ENCODE measurements at regions not wholly inside any gene's neighbourhood (a gene's known extent, or its start where the extent isn't known, plus 50 kb on each side); places are given as distances from the start of the nearest gene placed in this dataset.

DNA sequence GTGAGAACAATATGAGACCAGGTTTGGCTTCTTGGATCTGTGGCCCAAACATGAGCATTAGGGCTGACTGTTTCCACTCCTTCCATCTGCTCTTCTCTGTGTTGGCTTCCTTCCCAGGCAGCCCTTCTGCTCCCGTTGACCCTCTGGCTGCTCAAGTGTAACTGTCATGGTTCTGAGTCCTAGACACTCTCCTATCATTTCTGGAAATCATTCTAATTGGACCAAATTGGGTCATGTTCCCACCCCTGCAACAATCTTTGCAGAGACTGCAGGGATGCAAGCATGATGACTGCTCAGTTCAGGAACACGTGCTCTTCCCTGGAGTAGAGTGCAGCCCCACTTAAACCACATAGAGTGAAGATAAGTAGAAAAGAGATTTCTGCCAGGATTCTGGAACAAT is 741.4 kb downstream of the TAF11L14 start:
- Histone ChIP-seq H3K9me3 (ENCODE audit: control extremely low read depth in 1 of 5, control insufficient read depth in 4 of 5, insufficient read depth in 2 of 5, low read depth in 1 of 5, low read length in 4 of 5) (no peaks in the 10 kb centered on the region), H3K36me3 (ENCODE audit: control insufficient read depth in 4 of 4, insufficient read depth in 4 of 4, low read length in 3 of 4) (no peaks in the 10 kb centered on the region), H3K4me3 (ENCODE audit: control insufficient read depth in 1 of 7, extremely low read depth in 1 of 7, insufficient read depth in 4 of 7, low read depth in 2 of 7, low read length in 6 of 7) (no peak overlapping the region), H3K27me3 (replicated peaks in 2 of 5; ENCODE audit: control insufficient read depth in 4 of 5, insufficient read depth in 5 of 5, low read length in 4 of 5) (peaks cover 0 to 2% (median 0%) of the 10 kb centered on the region in 5 experiments), H3K27ac (ENCODE audit: insufficient read depth in 1 of 2, low read depth in 1 of 2, low read length in 2 of 2, poor library complexity in 1 of 2, severe bottlenecking in 2 of 2) (no peak overlapping the region), H3K4me1 (ENCODE audit: control extremely low read depth in 1 of 4, control insufficient read depth in 4 of 4, insufficient read depth in 4 of 4, low read length in 3 of 4) (no peaks in the 10 kb centered on the region)
- CTCF ChIA-PET, result no interaction called here
- 100% methylated on average over 2 of the region's 2 CpGs for WGBS (ENCODE audit: insufficient coverage)
- no peak for DNase-seq
- POLR2A ChIA-PET, result no interaction called here

DNA sequence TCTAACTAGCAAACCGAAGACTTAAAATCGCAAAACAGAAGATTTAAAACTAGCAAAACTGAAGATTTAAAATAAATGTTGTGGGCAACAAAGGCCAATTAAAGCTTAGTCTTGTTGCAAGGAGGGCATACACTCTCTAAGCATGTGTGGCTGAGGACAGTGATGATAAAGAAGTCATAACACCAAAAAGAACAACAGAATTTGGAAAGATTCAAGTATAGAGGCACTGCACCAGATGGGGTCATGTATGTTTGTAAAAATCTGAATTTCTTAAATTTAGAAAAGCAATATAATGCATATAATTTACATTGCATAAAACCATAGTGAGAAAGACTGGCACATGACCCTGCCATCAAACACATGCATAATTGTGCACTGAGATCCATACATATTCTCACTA is 743.8 kb downstream of the TAF11L14 start:
- no CpG with 5 or more reads among the region's 2 CpGs for WGBS (ENCODE audit: insufficient coverage)
- peaks cover 0 to 2% (median 0%) of the 10 kb centered on the region in 5 experiments for H3K27me3 ChIP-seq (replicated peaks in 2 of 5; ENCODE audit: control insufficient read depth in 4 of 5, insufficient read depth in 5 of 5, low read length in 4 of 5)
- POLR2A ChIA-PET, result no interaction called here
- no peak overlapping the region for H3K4me3 ChIP-seq (ENCODE audit: control insufficient read depth in 1 of 7, extremely low read depth in 1 of 7, insufficient read depth in 4 of 7, low read depth in 2 of 7, low read length in 6 of 7)
- no peaks in the 10 kb centered on the region for H3K36me3 ChIP-seq (ENCODE audit: control insufficient read depth in 4 of 4, insufficient read depth in 4 of 4, low read length in 3 of 4)
- H3K27ac ChIP-seq (ENCODE audit: insufficient read depth in 1 of 2, low read depth in 1 of 2, low read length in 2 of 2, poor library complexity in 1 of 2, severe bottlenecking in 2 of 2), result no peak overlapping the region
- CTCF ChIA-PET, result no interaction called here
- no peak for DNase-seq
- H3K4me1 ChIP-seq (ENCODE audit: control extremely low read depth in 1 of 4, control insufficient read depth in 4 of 4, insufficient read depth in 4 of 4, low read length in 3 of 4), result no peaks in the 10 kb centered on the region
- H3K9me3 ChIP-seq (ENCODE audit: control extremely low read depth in 1 of 5, control insufficient read depth in 4 of 5, insufficient read depth in 2 of 5, low read depth in 1 of 5, low read length in 4 of 5), result no peaks in the 10 kb centered on the region

DNA sequence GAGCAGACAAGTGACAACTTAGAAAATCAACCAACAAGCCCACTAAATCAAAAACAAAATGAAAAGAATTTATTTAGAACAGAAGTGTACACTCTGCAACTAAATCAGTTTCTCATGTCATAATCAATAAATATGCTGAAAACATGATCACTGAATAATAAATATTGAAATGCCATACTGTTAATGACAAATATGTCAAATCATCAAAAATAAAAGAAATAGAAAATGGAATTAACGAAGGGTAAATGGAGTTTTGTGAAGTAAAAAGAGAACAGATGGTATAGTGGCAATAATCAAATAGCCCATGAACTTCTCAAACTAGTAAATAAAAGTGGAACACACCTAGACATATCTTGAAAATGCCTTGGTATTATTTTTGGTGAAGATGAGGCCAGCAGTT is 744.9 kb downstream of the TAF11L14 start:
- H3K27ac ChIP-seq (ENCODE audit: insufficient read depth in 1 of 2, low read depth in 1 of 2, low read length in 2 of 2, poor library complexity in 1 of 2, severe bottlenecking in 2 of 2), result no peak overlapping the region
- H3K27me3 ChIP-seq (replicated peaks in 2 of 5; ENCODE audit: control insufficient read depth in 4 of 5, insufficient read depth in 5 of 5, low read length in 4 of 5), result peaks cover 0 to 2% (median 0%) of the 10 kb centered on the region in 5 experiments
- no peak overlapping the region for H3K4me3 ChIP-seq (ENCODE audit: control insufficient read depth in 1 of 7, extremely low read depth in 1 of 7, insufficient read depth in 4 of 7, low read depth in 2 of 7, low read length in 6 of 7)
- H3K9me3 ChIP-seq (ENCODE audit: control extremely low read depth in 1 of 5, control insufficient read depth in 4 of 5, insufficient read depth in 2 of 5, low read depth in 1 of 5, low read length in 4 of 5), result no peaks in the 10 kb centered on the region
- ChIA-PET POLR2A (no interaction called here), CTCF (no interaction called here)
- no peaks in the 10 kb centered on the region for H3K36me3 ChIP-seq (ENCODE audit: control insufficient read depth in 4 of 4, insufficient read depth in 4 of 4, low read length in 3 of 4)
- H3K4me1 ChIP-seq (ENCODE audit: control extremely low read depth in 1 of 4, control insufficient read depth in 4 of 4, insufficient read depth in 4 of 4, low read length in 3 of 4), result no peaks in the 10 kb centered on the region
- no peak for DNase-seq
- no CpG with 5 or more reads among the region's 1 CpG for WGBS (ENCODE audit: insufficient coverage)

DNA sequence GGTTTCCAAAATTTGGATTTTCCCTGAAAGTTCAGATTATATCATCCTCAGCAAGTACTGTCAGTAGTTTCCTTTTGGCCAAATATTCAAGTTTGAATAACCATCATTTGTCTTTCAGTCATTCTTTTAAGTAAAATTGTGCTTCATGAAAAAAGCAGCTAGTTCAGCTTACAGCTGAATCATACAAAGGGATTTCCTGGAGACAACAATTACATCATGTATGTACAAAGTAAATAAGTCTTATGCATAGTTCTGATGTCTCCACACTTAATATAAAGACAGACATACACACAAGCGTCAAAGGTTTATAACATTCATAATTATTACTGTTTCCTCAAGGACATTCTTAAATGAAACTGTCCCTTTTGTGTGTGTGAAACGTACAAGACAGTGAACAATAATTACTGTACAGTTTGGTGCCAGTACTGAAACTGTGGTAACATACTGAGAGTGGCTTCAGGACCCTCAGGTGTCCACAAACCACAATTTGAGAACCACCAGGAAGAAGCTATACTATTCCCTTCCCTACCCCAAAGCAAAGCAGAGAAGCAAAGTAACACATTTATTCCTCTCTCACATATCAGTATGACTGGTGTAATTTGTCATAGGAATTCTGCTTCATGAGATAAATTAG is 746.6 kb downstream of the TAF11L14 start:
- CTCF ChIA-PET, result interaction anchor here (1.4 kb wide), 1 partner anchor 12 kb away, joined by 4 read pairs; no protein-coding TSS in a partner anchor
- POLR2A ChIA-PET, result no interaction called here
- no peak overlapping the region for H3K4me3 ChIP-seq (ENCODE audit: control insufficient read depth in 1 of 7, extremely low read depth in 1 of 7, insufficient read depth in 4 of 7, low read depth in 2 of 7, low read length in 6 of 7)
- H3K27ac ChIP-seq (ENCODE audit: insufficient read depth in 1 of 2, low read depth in 1 of 2, low read length in 2 of 2, poor library complexity in 1 of 2, severe bottlenecking in 2 of 2), result no peak overlapping the region
- H3K27me3 ChIP-seq (replicated peaks in 2 of 5; ENCODE audit: control insufficient read depth in 4 of 5, insufficient read depth in 5 of 5, low read length in 4 of 5), result peaks cover 0 to 2% (median 0%) of the 10 kb centered on the region in 5 experiments
- no peaks in the 10 kb centered on the region for H3K9me3 ChIP-seq (ENCODE audit: control extremely low read depth in 1 of 5, control insufficient read depth in 4 of 5, insufficient read depth in 2 of 5, low read depth in 1 of 5, low read length in 4 of 5)
- no peaks in the 10 kb centered on the region for H3K4me1 ChIP-seq (ENCODE audit: control extremely low read depth in 1 of 4, control insufficient read depth in 4 of 4, insufficient read depth in 4 of 4, low read length in 3 of 4)
- whole genome bisulfite sequencing (ENCODE audit: insufficient coverage), result no CpG with 5 or more reads among the region's 2 CpGs
- no peaks in the 10 kb centered on the region for H3K36me3 ChIP-seq (ENCODE audit: control insufficient read depth in 4 of 4, insufficient read depth in 4 of 4, low read length in 3 of 4)
- no peak for DNase-seq

DNA sequence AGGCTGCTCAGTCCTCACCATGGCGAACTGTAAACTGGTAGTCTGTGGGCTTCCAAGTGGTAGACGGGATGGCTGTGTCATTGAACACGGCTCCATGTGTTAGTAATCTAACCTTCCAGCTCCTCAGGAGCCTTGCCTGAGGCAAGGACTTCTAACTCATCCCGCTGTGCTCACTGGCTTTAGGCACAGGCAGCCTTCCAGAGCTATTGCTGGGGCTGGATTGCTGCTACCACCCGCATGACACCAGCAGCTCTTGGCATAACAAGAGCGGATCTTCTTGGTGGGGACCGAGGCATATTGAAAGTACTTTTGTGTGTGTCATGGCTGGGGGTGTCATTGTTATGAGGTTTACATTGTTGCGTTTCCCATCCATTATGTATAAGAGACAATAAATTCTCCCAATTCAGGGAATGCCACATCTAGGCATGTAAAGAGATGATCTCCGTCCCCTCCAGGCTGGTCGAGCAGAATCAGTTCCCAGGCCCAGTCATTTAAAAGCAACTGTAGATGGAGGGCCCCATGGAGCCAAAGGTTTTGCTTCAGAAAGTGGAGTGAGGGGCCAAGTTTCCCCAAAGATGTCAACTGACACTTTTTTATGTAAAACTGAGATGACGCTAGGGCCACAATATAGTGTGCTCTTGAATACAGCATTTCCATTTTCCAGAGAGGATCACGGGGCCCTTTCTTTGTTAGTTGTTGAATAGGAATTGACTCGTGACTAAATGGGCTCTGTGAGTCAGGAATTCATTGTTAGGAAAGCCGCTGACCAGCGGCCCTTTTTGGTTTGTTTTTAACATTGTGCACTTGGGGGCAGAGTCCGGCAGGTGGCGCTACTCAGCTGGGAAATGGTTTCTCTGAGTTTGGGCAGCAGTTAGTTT is 759.5 kb downstream of the TAF11L14 start:
- CTCF ChIA-PET, result interaction anchor here (0.6 to 1.9 kb wide), 6 partner anchors 13 to 1836 kb away, joined by 3 to 6 read pairs (median 4); no protein-coding TSS in a partner anchor
- POLR2A ChIA-PET, result interaction anchor here (0.7 kb wide), 1 partner anchor 1213 kb away, joined by 3 read pairs; no protein-coding TSS in a partner anchor
- no peak overlapping the region for H3K27ac ChIP-seq (ENCODE audit: insufficient read depth in 1 of 2, low read depth in 1 of 2, low read length in 2 of 2, poor library complexity in 1 of 2, severe bottlenecking in 2 of 2)
- no peaks in the 10 kb centered on the region for H3K27me3 ChIP-seq (replicated peaks in 2 of 5; ENCODE audit: control insufficient read depth in 4 of 5, insufficient read depth in 5 of 5, low read length in 4 of 5)
- 50% methylated on average over 13 of the region's 17 CpGs for WGBS (ENCODE audit: insufficient coverage)
- DNase-seq, result peak; percentile 39 to 62 (median 48)
- peaks cover 0 to 11% (median 3%) of the 10 kb centered on the region in 4 experiments for H3K4me1 ChIP-seq (ENCODE audit: control extremely low read depth in 1 of 4, control insufficient read depth in 4 of 4, insufficient read depth in 4 of 4, low read length in 3 of 4)
- no peaks in the 10 kb centered on the region for H3K36me3 ChIP-seq (ENCODE audit: control insufficient read depth in 4 of 4, insufficient read depth in 4 of 4, low read length in 3 of 4)
- H3K4me3 ChIP-seq (ENCODE audit: control insufficient read depth in 1 of 7, extremely low read depth in 1 of 7, insufficient read depth in 4 of 7, low read depth in 2 of 7, low read length in 6 of 7), result no peak overlapping the region
- no peaks in the 10 kb centered on the region for H3K9me3 ChIP-seq (ENCODE audit: control extremely low read depth in 1 of 5, control insufficient read depth in 4 of 5, insufficient read depth in 2 of 5, low read depth in 1 of 5, low read length in 4 of 5)

DNA sequence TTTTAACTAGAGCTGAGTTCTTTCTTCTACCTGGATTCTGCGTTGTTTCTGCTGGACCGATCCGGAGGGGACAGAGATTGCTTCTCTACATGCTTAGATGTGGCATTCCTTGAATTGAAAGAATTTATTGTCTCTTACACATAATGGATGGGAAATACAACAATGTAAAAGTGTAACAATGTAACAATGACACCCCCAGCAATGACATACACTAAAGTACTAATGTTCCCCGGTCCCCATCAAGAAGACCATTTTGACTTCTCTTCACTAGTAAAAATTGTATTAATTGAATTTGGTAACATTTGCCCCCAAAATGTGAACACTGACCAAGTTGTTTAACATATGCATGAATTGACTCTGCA is 760.2 kb downstream of the TAF11L14 start:
- DNase-seq, result no peak
- Histone ChIP-seq H3K27ac (ENCODE audit: insufficient read depth in 1 of 2, low read depth in 1 of 2, low read length in 2 of 2, poor library complexity in 1 of 2, severe bottlenecking in 2 of 2) (no peak overlapping the region), H3K36me3 (ENCODE audit: control insufficient read depth in 4 of 4, insufficient read depth in 4 of 4, low read length in 3 of 4) (no peaks in the 10 kb centered on the region), H3K4me3 (ENCODE audit: control insufficient read depth in 1 of 7, extremely low read depth in 1 of 7, insufficient read depth in 4 of 7, low read depth in 2 of 7, low read length in 6 of 7) (no peak overlapping the region), H3K4me1 (ENCODE audit: control extremely low read depth in 1 of 4, control insufficient read depth in 4 of 4, insufficient read depth in 4 of 4, low read length in 3 of 4) (peaks cover 0 to 11% (median 3%) of the 10 kb centered on the region in 4 experiments), H3K9me3 (ENCODE audit: control extremely low read depth in 1 of 5, control insufficient read depth in 4 of 5, insufficient read depth in 2 of 5, low read depth in 1 of 5, low read length in 4 of 5) (no peaks in the 10 kb centered on the region), H3K27me3 (replicated peaks in 2 of 5; ENCODE audit: control insufficient read depth in 4 of 5, insufficient read depth in 5 of 5, low read length in 4 of 5) (no peaks in the 10 kb centered on the region)
- POLR2A ChIA-PET, result no interaction called here
- 0% methylated on average over 1 of the region's 4 CpGs for WGBS (ENCODE audit: insufficient coverage)
- CTCF ChIA-PET, result interaction anchor here (1.1 to 1.6 kb wide), 2 partner anchors 305 to 1215 kb away, joined by 4 to 6 read pairs; no protein-coding TSS in a partner anchor
